A673 (cell line): ENCODE measurements at regions not wholly inside any gene's neighbourhood (a gene's known extent, or its start where the extent isn't known, plus 50 kb on each side); places are given as distances from the start of the nearest gene placed in this dataset.

Source experiments
- BruUV-seq: library from RNA; stranded (reverse); fragments of 400-500 nt; replicated peaks from 2 replicates; lab custom pipeline; 2021; lab: Mats Ljungman, UMichigan
- CTCF ChIA-PET: fragments of 300-600 bp; sonication (Branson Sonifier 250); formaldehyde crosslinking; loops from one replicate; lab custom pipeline; 2022; ENCODE audit warnings: antibody characterized with exemption; lab: Charles Lee
- POLR2A ChIA-PET: fragments of 300-600 bp; sonication (Branson Sonifier 250); formaldehyde crosslinking; loops from one replicate; lab custom pipeline; 2022; ENCODE audit warnings: antibody characterized with exemption; ENCODE audit not compliant: low non-redundant PET; lab: Charles Lee
- DNase-seq: peaks from one replicate; pipeline ENCODE4 v3.0.0-alpha.2; 2015; ENCODE audit warnings: low spot score
- H3K27ac ChIP-seq: fragments of 200-600 bp; sonication (generic); 2 replicates; pipeline ENCODE4 v1.5.1; 2016; ENCODE audit warnings: mixed run types, low read depth, mild to moderate bottlenecking, mixed read lengths, antibody characterized with exemption, low read length; ENCODE audit not compliant: poor library complexity, severe bottlenecking
- H3K27me3 ChIP-seq: fragments of 200-600 bp; sonication (generic); replicated peaks from 2 replicates; pipeline ENCODE4 v1.6.1; 2017; ENCODE audit warnings: mixed run types, low read depth, mild to moderate bottlenecking, mixed read lengths, antibody characterized with exemption, low read length; ENCODE audit not compliant: insufficient read depth, poor library complexity
- H3K36me3 ChIP-seq: fragments of 200-600 bp; sonication (generic); 2 replicates; pipeline ENCODE4 v1.6.1; 2016; ENCODE audit warnings: mixed run types, mild to moderate bottlenecking, mixed read lengths, antibody characterized with exemption, low read length; ENCODE audit not compliant: insufficient read depth, poor library complexity, severe bottlenecking
- H3K4me1 ChIP-seq: fragments of 200-600 bp; sonication (generic); 2 replicates; pipeline ENCODE4 v1.6.1; 2017; ENCODE audit warnings: mixed run types, mild to moderate bottlenecking, mixed read lengths, antibody characterized with exemption, low read length; ENCODE audit not compliant: insufficient read depth, poor library complexity, severe bottlenecking
- H3K4me3 ChIP-seq: fragments of 200-600 bp; sonication (generic); 2 replicates; pipeline ENCODE4 v1.5.1; 2016; ENCODE audit warnings: low read depth, mixed run types, mild to moderate bottlenecking, mixed read lengths, low read length; ENCODE audit not compliant: poor library complexity, severe bottlenecking
- H3K9me3 ChIP-seq: fragments of 200-600 bp; sonication (generic); 2 replicates; pipeline ENCODE4 v1.6.1; 2016; ENCODE audit warnings: mixed run types, low read depth, mild to moderate bottlenecking, mixed read lengths, antibody characterized with exemption, low read length; ENCODE audit not compliant: poor library complexity, severe bottlenecking
- CTCF ChIP-seq: fragments of 300-800, 200-600 bp; sonication (generic); conservative IDR thresholded peaks from 2 replicates; pipeline ENCODE4 v1.5.1; 2017; ENCODE audit warnings: low read depth, mild to moderate bottlenecking, antibody characterized with exemption, low read length, moderate library complexity, mixed read lengths
- EZH2 ChIP-seq: fragments of 200-600 bp; sonication (generic); IDR thresholded peaks from 2 replicates; pipeline ENCODE4 v1.6.1; 2017; ENCODE audit warnings: borderline replicate concordance, low read depth, mild to moderate bottlenecking, mixed read lengths, antibody characterized with exemption, low read length; ENCODE audit not compliant: poor library complexity, severe bottlenecking
- intact Hi-C: fragments of 100-400 bp; cut with micrococcal nuclease; formaldehyde crosslinking; loops from one replicate; pipeline ENCODE4 v1.10.0; 2022; ENCODE audit not compliant: unreplicated experiment

- Histone ChIP-seq H3K27me3 (no peaks in the 10 kb centered on the region), H3K4me1 (no peaks in the 10 kb centered on the region), H3K4me3 (no peak overlapping the region), H3K27ac (no peak overlapping the region), H3K9me3 (no peaks in the 10 kb centered on the region), H3K36me3 (no peaks in the 10 kb centered on the region)
- DNase-seq: no peak
- ChIA-PET POLR2A (no interaction called here), CTCF (no interaction called here)
- TF ChIP-seq EZH2 (no peak), CTCF (no peak)
- intact Hi-C loops: no loop called here
- no TSS peak for BruUV-seq
Measured at GRCh38 chr3:80855482-80855881, 906.0 kb downstream of the GBE1 start.

GRCh38 chr3:80836395-80836794, 925.0 kb downstream of the GBE1 start:
- no peak overlapping the region for H3K4me3 ChIP-seq
- TF ChIP-seq CTCF (no peak), EZH2 (no peak)
- H3K4me1 ChIP-seq: no peaks in the 10 kb centered on the region
- ChIA-PET POLR2A (no interaction called here), CTCF (no interaction called here)
- no peak overlapping the region for H3K27ac ChIP-seq
- BruUV-seq: no TSS peak
- no peak for DNase-seq
- no peaks in the 10 kb centered on the region for H3K27me3 ChIP-seq
- intact Hi-C loops: no loop called here
- H3K36me3 ChIP-seq: no peaks in the 10 kb centered on the region
- H3K9me3 ChIP-seq: no peaks in the 10 kb centered on the region

GRCh38 chr3:80807577-80807976, 953.9 kb downstream of the GBE1 start:
- Histone ChIP-seq H3K4me3 (no peak overlapping the region), H3K27me3 (no peaks in the 10 kb centered on the region), H3K27ac (no peak overlapping the region), H3K36me3 (no peaks in the 10 kb centered on the region), H3K4me1 (no peaks in the 10 kb centered on the region), H3K9me3 (no peaks in the 10 kb centered on the region)
- no peak for DNase-seq
- POLR2A ChIA-PET: no interaction called here
- BruUV-seq: no TSS peak
- CTCF ChIA-PET: no interaction called here
- intact Hi-C loops: no loop called here
- TF ChIP-seq EZH2: no peak
- TF ChIP-seq CTCF: no peak
